GM18520 (cell line): ENCODE measurements at regions not wholly inside any gene's neighbourhood (a gene's known extent, or its start where the extent isn't known, plus 50 kb on each side); places are given as distances from the start of the nearest gene placed in this dataset.

ENCODE experiments used
- ATAC-seq: cut with Tn5 transposase; IDR thresholded peaks from one replicate; pipeline ENCODE4 v1.9.1; 2021; ENCODE audit not compliant: unreplicated experiment

DNA sequence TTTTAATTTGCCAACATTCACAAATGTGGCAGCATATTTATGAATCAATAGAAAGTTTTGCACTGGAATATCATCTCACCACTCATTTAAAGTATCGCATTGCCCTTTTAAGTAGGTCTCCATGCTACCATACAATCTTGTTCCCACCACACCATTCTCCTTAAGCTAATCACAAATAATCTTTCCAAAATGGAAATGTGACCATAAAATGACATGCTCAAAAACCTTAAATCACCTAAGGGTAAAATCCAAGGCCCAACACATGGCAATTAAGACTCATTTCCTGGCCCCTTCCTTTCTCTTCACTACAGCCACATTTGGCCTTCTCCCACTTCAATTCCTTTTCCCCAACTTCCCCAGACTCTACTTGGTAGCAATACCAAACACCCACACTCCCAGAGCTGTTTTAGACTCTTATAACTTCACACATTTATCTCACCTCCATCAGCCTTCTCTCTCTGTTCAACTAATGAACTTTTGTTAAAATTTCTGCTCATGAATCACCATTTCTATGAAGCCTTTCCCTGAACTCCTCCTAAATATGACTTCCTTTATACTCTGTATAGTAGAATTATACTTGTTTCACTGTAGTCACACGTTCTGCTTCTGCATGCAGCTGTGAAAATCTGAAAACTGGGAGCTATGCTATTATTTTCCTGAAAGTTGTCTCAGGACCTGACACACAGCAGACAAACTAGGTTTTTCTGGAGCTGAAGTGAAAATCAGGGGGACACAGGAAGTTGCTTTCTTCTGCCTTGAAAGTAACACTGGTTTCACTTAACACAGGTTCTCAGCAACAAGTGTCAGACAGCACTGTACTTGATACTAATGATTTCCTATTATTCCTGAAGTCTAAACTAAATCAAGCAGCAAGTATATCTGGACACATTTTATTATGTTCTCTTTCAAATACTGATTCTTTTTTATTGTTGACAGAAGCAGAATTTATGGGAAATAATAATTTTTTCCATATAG, 303.9 kb downstream of the ZEB2 start:
- ATAC-seq, result no peak

DNA sequence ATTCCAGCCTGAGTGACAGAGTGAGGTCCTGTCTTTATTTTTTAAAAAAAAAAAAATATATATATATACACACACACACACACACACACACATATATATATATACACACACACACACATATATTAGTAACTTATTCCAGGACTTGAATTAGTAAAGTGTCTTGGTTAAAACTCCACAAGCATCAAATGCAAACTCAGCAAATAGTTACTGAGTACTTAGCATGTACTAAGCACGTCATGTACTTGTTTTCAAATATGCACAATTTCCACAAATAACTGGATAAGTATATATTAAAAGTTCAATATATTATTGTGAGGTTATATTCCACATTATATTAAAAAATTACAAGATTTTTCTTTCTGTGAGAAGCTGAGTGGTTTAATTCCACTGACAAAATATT, 304.7 kb downstream of the ZEB2 start:
- no peak for ATAC-seq

DNA sequence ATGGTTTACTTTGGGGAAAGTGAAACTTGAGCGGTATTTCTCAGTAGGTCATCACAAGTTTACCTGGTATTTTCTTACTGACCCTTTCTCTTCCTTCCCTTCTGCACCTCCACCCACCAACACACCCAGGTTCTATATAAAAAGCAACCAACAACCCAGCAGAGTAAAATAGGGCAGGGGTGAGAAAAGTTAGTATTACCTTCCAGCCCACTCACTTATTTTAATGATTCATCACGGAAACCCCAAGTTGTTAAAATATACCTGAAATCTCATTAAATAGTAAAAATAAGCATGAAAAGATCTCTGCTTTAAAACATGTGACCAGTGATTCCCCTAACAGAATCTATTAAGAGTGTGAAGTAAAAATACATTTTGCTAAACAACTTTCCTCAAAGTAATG, 306.1 kb downstream of the ZEB2 start:
- peak; percentile 91 for ATAC-seq

DNA sequence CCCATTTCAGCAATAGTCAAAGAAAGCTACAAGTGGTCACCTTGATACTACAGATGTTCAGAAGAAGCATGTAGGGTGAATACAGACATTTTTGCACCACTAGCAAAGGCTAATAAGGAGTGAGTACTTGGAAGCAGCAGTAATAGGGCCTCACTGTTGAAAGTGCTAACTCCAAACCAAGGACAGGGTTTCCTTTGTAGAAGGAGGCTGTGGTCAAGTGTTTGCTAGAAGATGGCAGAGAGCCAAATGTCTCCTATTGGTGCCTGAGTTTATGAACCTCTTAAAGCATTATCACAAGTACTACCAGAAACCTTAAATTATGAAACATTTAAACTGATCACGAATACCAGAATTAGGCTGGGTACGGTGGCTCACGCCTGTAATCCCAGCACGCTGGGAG, 308.1 kb downstream of the ZEB2 start:
- ATAC-seq, result no peak

DNA sequence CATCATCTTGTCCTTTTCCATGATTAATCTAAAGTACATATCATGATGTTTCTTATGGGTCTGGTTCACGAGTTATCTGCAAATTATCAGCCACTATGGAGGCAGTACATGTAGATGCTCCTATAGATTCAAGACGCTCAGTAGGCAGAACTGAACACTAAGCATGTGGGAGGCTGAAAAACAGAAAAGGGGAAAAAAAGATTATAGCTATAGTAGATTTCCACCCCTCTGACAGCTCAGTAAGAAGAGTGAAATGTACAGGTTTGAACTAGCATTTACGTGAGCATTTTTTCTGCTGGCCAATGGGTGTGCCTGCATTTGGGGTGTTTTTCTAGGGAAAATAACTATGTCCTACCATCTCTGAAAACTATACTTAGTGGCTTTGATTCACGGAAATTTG, 308.9 kb downstream of the ZEB2 start:
- ATAC-seq, result no peak

DNA sequence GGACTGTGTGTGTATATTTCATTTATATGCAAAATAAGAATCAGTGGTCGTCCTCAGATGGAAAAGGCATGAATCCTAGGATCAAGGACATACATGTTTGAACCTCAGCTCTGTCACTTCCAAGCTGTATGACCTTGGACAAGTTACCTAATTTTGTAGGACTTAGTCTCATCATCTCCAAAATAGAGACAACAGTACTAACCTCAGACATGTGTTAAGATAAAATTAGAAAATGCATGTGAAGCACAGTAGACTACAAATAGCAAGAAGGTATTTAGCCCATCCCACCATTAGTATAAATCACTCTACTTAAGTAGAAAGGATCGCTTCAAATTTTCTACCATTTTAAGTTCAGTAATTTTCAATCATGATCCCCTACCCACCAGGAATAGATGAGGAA, 309.8 kb downstream of the ZEB2 start:
- no peak for ATAC-seq

DNA sequence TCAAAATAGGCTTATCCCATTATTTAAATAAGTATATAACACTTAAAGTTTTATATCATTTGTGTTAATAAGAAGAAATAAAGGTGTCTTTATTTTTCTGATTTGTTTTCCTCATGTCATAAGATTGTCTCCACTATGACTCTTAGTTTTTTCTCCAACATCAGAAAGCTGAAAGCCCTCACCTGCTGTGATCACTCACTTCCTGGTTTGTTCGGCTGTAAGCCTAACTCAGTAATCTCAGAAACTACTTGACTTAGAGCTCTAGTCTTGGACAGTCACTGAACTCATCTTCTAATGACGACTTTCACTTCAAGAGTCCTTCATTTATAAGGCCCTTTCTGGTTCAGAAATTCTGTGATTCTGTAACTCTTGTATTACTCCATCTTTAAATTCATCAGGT, 311.0 kb downstream of the ZEB2 start:
- no peak for ATAC-seq

DNA sequence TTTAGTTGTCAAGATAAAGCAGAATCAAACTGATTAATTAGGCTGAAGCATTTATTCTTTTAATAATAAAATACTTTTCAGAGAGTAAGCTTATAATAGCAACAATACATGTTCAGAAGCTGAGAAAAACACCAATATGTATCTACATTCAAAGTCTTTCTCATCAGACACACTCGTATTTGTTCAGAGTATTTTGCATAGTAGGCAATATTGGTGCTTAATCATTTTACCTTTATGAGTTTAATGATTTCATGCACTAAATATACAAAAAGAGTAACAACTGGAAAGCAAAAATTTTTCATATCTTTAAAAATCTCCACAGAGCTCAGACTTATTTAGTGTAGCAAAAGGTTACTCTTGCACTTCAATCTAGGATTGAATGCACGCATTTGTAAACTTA, 313.9 kb downstream of the ZEB2 start:
- no peak for ATAC-seq

DNA sequence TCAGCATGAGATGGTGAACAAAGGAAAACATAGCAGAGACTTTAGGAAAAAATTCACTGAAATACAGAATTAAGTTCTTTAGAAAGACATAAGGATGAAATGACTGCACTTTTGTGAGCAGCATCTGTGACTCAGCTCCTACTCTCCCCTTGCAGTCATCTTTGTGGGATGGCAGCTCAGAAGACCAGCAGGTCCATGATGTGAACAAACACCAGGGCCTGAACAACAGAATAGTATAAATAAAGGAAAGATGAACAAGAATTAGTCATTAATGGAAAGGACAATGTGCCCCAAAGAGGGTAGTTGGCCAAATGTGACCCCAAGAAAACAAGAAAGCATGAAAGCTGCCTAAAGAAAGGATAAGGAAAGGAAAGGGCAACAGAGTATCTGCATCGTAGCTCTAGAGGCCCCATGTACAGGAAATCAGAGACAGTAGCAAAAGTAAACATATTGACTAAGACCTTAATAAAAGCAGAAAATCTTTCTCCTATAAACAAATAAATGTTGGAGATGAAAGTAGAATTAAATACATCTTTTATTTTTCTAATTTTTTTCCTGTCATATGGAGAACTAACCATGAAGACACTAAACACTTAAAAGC, 318.0 kb downstream of the ZEB2 start:
- no peak for ATAC-seq

DNA sequence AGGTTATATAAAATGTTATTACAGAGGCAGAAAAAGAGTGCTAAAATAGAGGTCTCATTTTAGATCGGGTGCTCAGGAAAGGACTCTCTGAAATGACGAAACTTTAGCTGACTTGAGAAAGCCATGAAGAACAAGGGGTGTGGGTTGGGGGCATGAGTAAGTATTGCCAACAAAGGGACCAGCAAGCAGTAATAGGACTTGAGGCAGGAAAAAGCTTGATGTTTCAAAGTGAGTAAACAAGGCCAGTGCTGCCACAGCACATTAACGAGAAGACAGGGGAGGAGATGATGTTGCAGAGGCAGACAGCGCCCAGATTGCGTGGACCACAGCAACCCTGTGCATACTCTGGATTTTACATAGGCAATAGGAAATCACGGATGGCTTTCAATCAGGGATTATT, 318.8 kb downstream of the ZEB2 start:
- ATAC-seq, result no peak

DNA sequence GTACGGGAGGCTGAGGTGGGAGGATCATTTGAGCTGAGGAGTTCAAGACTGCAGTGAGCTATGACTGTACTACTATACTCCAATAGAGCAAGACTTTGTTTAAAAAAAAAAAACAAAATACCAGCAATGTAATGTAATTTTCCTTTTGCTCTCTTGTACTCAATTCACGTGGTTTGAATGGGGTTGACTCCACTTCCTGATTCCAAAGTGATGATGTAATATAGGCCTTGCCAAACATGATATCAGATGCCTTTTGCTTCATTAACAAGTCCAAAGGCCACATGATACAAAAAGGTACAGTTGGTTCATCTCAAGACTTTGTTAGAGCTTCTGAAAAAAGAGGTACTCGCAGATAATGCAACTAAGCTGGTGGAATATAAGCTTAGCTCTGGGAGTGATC, 321.8 kb downstream of the ZEB2 start:
- no peak for ATAC-seq

DNA sequence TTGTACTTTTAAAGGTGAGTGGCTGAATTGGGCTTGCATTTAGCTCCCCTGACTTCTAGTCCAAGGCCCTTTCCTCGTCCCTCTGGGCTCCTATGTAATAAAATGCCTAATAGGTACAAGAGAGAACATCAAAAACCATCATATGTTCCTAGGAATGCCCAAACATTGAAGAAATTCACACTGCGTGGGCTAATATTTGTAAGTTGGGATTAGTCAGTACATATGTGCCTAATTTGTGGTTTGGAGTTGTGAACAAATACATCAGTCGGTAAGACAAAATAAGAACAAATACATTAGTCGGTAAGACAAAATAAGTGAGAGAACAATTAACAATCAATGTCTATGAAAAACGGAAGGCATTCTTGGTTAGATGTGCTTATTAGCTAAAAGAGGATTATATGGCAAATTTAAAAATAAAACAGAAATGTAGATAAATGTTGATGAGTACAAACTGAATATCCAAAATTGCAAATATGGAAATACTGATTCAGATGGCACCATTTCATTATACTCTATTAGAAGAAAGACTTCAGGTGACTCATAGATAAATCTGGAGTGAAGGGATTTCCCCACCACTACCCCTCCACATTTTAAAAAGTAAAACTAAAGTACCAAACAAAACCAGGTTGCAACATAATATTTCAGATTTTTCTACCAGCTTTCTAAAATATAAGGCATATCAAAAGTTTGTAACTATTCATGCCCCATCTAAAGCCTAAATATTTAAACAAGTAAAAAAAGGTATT, 325.4 kb downstream of the ZEB2 start:
- no peak for ATAC-seq

DNA sequence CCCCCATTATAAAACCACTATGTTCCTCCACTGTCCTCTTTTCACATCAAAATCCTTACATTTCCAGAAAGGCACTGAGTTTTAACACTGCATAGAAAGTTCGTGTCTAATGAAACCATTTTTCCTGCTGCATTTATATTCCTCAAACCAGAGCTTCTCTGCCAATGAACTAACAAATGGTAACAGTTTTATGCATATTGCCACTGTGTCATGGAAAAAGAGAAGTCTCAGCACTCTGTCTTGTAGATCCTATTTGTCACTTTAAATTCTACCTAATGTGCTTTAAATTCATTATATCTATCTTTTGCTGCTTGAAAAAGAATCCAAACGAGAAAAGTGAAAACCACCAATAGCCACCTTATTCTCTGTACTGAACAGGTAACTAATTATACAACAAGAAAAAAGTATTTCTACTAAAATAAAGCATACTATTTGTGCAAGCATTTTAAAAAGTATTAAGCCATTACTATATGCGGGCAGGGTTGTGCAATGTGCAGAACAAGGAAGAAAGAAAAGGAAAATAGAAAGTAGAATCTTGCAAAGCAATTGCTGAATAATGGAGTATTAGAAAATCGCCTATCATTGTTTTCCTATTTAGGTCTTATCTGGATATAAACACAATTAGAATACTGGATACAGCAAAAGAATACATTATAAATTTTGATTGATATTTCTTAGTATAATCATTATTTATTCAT, 328.9 kb downstream of the ZEB2 start:
- no peak for ATAC-seq

DNA sequence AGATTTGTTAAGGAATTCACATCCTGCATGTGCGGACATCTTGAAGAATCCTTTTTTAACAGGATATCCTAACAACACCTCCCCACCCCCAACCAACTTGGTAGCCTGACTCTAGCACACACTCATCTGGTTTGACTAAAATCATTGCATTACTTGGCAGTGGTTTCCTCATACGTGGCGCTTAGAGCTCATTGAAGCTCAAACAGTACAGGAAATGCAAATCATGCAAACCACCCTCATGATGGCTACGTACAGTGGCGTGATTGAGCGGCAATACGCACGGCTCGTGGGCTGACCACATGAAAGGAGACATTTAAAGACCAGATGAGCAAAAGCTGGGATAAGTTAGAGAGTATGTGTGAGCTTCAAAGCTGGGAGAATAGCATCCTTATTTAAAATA, 336.2 kb downstream of the ZEB2 start:
- ATAC-seq, result peak; percentile 96

DNA sequence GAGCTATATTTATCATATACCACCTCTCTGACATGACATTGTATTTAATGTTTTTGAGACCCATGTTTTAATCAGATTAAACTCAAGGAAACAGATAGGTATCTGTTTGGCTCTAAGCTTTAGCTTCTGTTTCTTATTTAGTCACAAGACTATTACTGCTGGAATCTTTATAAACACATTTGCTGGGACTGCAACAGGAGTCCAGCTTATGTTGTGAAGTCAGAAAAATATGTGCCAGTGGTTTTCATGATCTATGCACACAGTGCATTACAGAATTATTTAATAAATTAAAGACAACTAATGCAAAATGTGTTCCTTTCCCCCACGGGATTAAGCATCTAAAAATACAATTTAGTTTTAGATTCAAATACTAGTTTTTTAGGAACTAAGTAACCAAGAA, 338.9 kb downstream of the ZEB2 start:
- no peak for ATAC-seq

DNA sequence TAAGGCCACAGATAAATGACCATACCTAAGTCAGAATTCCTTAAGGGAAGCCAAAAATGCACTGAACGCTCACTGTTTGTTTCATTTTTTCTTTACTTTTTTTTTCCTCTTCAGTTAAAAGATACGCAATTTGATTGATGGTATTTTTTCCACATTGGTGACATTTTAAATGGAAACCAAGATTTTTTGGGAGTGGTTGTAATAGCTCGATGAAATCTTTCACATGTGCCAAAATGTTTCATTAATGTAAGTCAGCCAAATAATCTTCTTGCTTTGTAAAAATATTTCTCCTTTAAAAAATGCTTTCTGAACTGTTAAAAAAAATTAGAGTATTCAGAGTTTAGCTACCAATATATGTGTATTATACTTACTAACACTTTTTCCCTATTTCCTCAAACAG, 339.8 kb downstream of the ZEB2 start:
- ATAC-seq, result no peak

DNA sequence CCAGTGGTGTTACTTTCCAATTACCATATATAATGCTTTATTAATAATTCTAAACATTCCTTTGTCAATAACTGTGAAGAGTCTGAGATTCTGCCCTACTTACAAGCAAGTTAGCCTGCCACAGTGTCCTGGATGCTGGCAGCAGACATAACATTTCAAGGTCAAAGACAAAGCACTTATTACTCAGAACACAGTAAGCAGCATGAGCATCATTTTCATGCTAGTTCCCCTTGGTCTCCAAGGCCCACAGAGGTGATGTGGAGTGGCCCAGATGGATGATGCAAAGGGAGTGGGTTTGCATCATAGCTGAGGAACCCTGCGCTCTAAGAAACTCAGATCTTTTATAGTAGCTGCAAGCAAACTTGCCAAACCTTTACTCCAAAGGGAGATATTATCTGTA, 349.7 kb downstream of the ZEB2 start:
- ATAC-seq, result no peak

DNA sequence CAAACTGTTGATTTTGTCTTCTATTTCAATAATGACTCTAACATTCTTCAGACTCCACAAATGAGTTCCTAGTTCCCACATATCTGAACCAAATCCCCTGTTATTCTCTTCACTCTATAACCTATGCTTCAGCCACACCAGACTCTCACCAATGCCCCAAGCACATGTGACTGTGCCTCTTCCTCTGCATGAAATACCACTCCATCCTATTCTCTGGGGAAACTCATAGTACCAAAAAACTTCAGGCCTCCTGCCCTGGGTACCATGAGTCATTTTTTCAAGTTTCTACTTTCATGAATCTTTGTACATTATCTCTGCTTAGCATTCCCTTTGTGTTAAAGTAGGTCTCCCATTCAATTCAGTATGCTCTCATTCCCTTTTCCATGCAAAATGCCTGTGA, 353.2 kb downstream of the ZEB2 start:
- no peak for ATAC-seq

DNA sequence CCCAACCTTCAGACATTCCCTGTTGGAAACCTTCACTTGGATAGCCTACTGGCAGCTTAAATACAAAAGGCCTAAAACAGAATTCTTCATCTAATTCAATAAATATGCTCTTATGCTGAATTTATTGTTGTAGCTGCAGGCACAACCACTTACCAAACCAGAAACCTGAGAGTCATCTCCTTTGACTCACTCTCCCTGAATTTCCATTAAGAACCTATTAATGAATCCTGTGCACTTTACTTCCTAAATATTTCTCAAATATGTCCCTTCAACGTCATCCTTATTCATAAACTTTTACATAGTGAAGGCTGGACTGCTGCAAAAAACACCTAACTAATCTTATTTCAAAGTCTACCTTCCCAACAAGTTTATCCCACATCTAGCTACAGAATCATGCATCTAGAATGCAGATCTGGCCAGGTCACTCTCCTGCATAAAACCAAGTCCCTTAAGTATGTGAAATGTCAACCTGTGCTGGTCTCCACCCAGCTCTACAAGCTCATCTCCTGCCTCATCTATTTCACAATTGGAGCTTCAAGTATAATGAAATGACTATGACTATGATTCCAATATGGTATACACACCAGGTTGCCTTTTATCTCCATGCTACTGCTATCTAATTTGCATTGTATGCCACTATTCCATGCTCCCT, 354.2 kb downstream of the ZEB2 start:
- ATAC-seq, result no peak

DNA sequence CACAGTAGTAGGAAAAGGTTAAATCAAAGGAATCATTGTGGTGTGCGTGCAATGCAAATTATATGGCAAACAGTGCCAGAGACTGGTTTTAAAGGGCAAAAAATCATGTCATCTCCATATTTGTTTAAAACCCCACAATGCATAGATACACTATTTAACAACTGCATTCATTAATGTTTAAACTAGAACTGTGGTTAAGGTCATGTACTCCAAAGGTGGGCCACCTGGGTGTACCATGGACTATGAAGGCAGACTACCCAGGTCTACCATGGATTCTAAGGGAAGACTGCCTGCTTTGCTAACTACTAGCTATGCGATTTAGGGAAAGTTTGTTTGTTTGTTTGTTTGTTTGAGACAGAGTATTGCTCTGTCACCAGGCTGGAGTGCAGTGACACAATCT, 356.3 kb downstream of the ZEB2 start:
- no peak for ATAC-seq

DNA sequence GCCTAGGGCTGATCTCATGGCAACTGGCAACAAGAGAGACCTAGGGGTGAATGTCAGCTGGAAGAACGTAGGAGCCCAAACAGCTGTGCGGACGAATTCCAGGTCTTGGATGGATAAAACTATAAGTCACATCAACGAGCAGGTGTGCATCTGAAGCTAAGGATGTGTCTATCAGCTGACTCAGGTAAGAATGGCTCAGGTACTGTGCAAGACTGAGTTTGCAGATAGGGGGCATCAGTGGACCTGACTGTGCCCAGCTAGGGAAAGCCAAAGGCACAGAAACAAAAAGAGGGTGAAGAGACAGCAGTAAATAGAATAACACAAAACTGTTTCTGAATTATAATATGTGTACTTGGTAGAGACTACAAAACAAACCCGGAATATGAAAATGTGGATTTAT, 357.3 kb downstream of the ZEB2 start:
- ATAC-seq, result peak; percentile 46
